GM12864 (cell line): ENCODE measurements at regions not wholly inside any gene's neighbourhood (a gene's known extent, or its start where the extent isn't known, plus 50 kb on each side); places are given as distances from the start of the nearest gene placed in this dataset.

ENCODE experiments used
- DNase-seq: peaks from one replicate; pipeline ENCODE4 v3.0.0-alpha.2; 2011; ENCODE audit warnings: low read depth
- H3K4me3 ChIP-seq: 2 replicates; pipeline ENCODE4 v1.5.1; 2011; ENCODE audit warnings: mild to moderate bottlenecking, low read depth, low read length, control low read depth
- CTCF ChIP-seq: IDR thresholded peaks from 2 replicates; pipeline ENCODE4 v1.5.1; 2011; ENCODE audit warnings: low read depth, mild to moderate bottlenecking, moderate library complexity, low read length, control low read depth, inconsistent platforms; ENCODE audit errors: missing control alignments

- H3K4me3 ChIP-seq, result no peak overlapping the region
- no peak for DNase-seq
- TF ChIP-seq CTCF, result no peak
Observed at GRCh38 chr7:145696071-145696470, 420.5 kb upstream of the CNTNAP2 start.

- no peak for DNase-seq
- no peak overlapping the region for H3K4me3 ChIP-seq
Observed at GRCh38 chr7:145692237-145692950, 424.2 kb upstream of the CNTNAP2 start.

GRCh38 chr7:145691377-145691914, 425.2 kb upstream of the CNTNAP2 start:
- no peak for TF ChIP-seq CTCF
- no peak overlapping the region for H3K4me3 ChIP-seq
- DNase-seq, result no peak

More at GRCh38 chr7:145692237-145692950, 424.2 kb upstream of the CNTNAP2 start:
- no peak for TF ChIP-seq CTCF

- H3K4me3 ChIP-seq, result no peak overlapping the region
- DNase-seq, result no peak
- TF ChIP-seq CTCF, result no peak
Observed at GRCh38 chr7:145681646-145682045, 435.0 kb upstream of the CNTNAP2 start.

- no peak for TF ChIP-seq CTCF
- DNase-seq, result no peak
- no peak overlapping the region for H3K4me3 ChIP-seq
Observed at GRCh38 chr7:145681159-145681558, 435.4 kb upstream of the CNTNAP2 start.

- no peak for DNase-seq
- H3K4me3 ChIP-seq, result no peak overlapping the region
- no peak for TF ChIP-seq CTCF
Observed at GRCh38 chr7:145665499-145666258, 450.9 kb upstream of the CNTNAP2 start.
